GM23338 (cell line): ENCODE measurements at regions not wholly inside any gene's neighbourhood (a gene's known extent, or its start where the extent isn't known, plus 50 kb on each side); places are given as distances from the start of the nearest gene placed in this dataset.

Experiments used
- ATAC-seq: fragments of 200-7000 bp; cut with Tn5 transposase; 3 replicates; pipeline ENCODE4 v1.9.1; 2020
- DNase-seq: peaks from one replicate; pipeline ENCODE4 v3.0.0-alpha.2; 2015; ENCODE audit warnings: low spot score
- H2AFZ ChIP-seq: fragments of 200-600 bp; sonication (generic); 2 replicates; pipeline ENCODE4 v1.8.0; 2016; ENCODE audit warnings: antibody characterized with exemption, mild to moderate bottlenecking, moderate library complexity
- H3F3A ChIP-seq: fragments of 200-600 bp; sonication (generic); replicated peaks from 2 replicates; pipeline ENCODE4 v1.8.0; 2017; ENCODE audit warnings: antibody characterized with exemption, mixed run types, low read depth
- H3K27ac ChIP-seq: fragments of 200-600 bp; sonication (generic); 2 replicates; pipeline ENCODE4 v1.6.1; 2016; ENCODE audit warnings: low read depth
- H3K27me3 ChIP-seq: fragments of 200-600 bp; sonication (generic); 2 replicates; pipeline ENCODE4 v1.8.0; 2016; ENCODE audit warnings: mild to moderate bottlenecking, mixed run types, moderate library complexity; ENCODE audit not compliant: insufficient read depth
- H3K36me3 ChIP-seq: fragments of 200-600 bp; sonication (generic); 2 replicates; pipeline ENCODE4 v1.8.0; 2016; ENCODE audit warnings: mild to moderate bottlenecking; ENCODE audit not compliant: insufficient read depth
- H3K4me1 ChIP-seq: fragments of 200-600 bp; sonication (generic); 2 replicates; pipeline ENCODE4 v1.8.0; 2016; ENCODE audit warnings: mild to moderate bottlenecking, moderate library complexity; ENCODE audit not compliant: insufficient read depth
- H3K4me2 ChIP-seq: fragments of 200-600 bp; sonication (generic); 2 replicates; pipeline ENCODE4 v1.7.1; 2017; ENCODE audit warnings: mixed run types
- H3K4me3 ChIP-seq: fragments of 200-600 bp; sonication (generic); 2 replicates; pipeline ENCODE4 v1.6.1; 2016; ENCODE audit warnings: mixed run types
- H3K79me2 ChIP-seq: fragments of 200-600 bp; sonication (generic); replicated peaks from 2 replicates; pipeline ENCODE4 v1.8.0; 2017; ENCODE audit warnings: mild to moderate bottlenecking; ENCODE audit not compliant: insufficient read depth
- H3K9me2 ChIP-seq: fragments of 200-600 bp; sonication (generic); 2 replicates; pipeline ENCODE4 v1.8.0; 2017; ENCODE audit not compliant: insufficient read depth
- H4K20me1 ChIP-seq: fragments of 200-600 bp; sonication (generic); replicated peaks from 2 replicates; pipeline ENCODE4 v1.8.0; 2017; ENCODE audit warnings: mild to moderate bottlenecking; ENCODE audit not compliant: insufficient read depth
- H3K27ac Mint-ChIP-seq: 2 replicates; pipeline ENCODE4 v1.8.0; 2020; ENCODE audit warnings: inconsistent platforms, mild to moderate bottlenecking, moderate library complexity, mixed read lengths
- H3K27me3 Mint-ChIP-seq: 3 replicates; pipeline ENCODE4 v1.8.0; 2022; ENCODE audit warnings: low read depth, mild to moderate bottlenecking, moderate library complexity, mixed read lengths, inconsistent platforms; ENCODE audit not compliant: insufficient read depth, poor library complexity
- H3K36me3 Mint-ChIP-seq: 3 replicates; pipeline ENCODE4 v1.8.0; 2021; ENCODE audit warnings: low read depth, mild to moderate bottlenecking, inconsistent platforms, moderate library complexity, mixed read lengths
- H3K4me1 Mint-ChIP-seq: 3 replicates; pipeline ENCODE4 v1.8.0; 2020; ENCODE audit warnings: mild to moderate bottlenecking, inconsistent platforms, mixed read lengths
- H3K4me3 Mint-ChIP-seq: 3 replicates; pipeline ENCODE4 v1.8.0; 2021; ENCODE audit warnings: moderate library complexity, mild to moderate bottlenecking, inconsistent platforms, mixed read lengths
- H3K9me3 Mint-ChIP-seq: 3 replicates; pipeline ENCODE4 v1.8.0; 2020; ENCODE audit warnings: moderate library complexity, mild to moderate bottlenecking, inconsistent platforms, mixed read lengths
- CREB1 ChIP-seq: fragments of 250-450 bp; sonication (Bioruptor Pico); IDR thresholded peaks from 2 replicates; pipeline ENCODE4 v1.5.0; 2020; ENCODE audit warnings: low read depth, mild to moderate bottlenecking, moderate library complexity
- CTCF ChIP-seq, 2 experiments: fragments of 200-600 bp in 1 of 2; sonication (generic) in 1 of 2; conservative IDR thresholded peaks; 2 replicates each; pipeline versions ENCODE4 v1.5.1 to v1.6.1; 2016 to 2017; ENCODE audit warnings: antibody characterized with exemption in 2 of 2, low read depth in 2 of 2, mild to moderate bottlenecking in 2 of 2, moderate library complexity in 1 of 2
- EZH2 ChIP-seq: fragments of 200-600 bp; sonication (generic); IDR thresholded peaks from one replicate; pipeline ENCODE4 v1.8.0; 2017; ENCODE audit warnings: antibody characterized with exemption, mild to moderate bottlenecking, low read depth; ENCODE audit not compliant: unreplicated experiment
- JUNB ChIP-seq: IDR thresholded peaks from one replicate; pipeline ENCODE4 v1.6.1; 2016; ENCODE audit warnings: antibody characterized with exemption; ENCODE audit not compliant: unreplicated experiment
- POLR2AphosphoS5 ChIP-seq: IDR thresholded peaks from 2 replicates; pipeline ENCODE4 v1.6.1; 2016; ENCODE audit warnings: antibody characterized with exemption, low read depth
- REST ChIP-seq: IDR thresholded peaks from one replicate; pipeline ENCODE4 v1.6.1; 2018; ENCODE audit warnings: antibody characterized with exemption; ENCODE audit not compliant: unreplicated experiment
- ZNF114 ChIP-seq: fragments of 250-450 bp; sonication (Bioruptor Pico); IDR thresholded peaks from 2 replicates; pipeline ENCODE4 v1.5.0; 2020; ENCODE audit warnings: mild to moderate bottlenecking, moderate library complexity
- TF ChIP-seq, protein P1 (sequence below): IDR thresholded peaks from 2 replicates; pipeline ENCODE4 v1.6.1; 2016; ENCODE audit warnings: antibody characterized with exemption

- H3K9me3 Mint-ChIP-seq = peaks cover 4% of the 10 kb centered on the region; the same call in 2 of the 3 replicates
- Histone ChIP-seq H3K4me3 (peak overlapping the region; percentile 47), H3K36me3 (no peaks in the 10 kb centered on the region), H3K4me2 (peak overlapping the region; percentile 64), H3F3A (no peaks in the 10 kb centered on the region; the same call in 1 of the 2 replicates), H3K79me2 (peaks cover 15% of the 10 kb centered on the region), H3K9me2 (no peaks in the 10 kb centered on the region), H2AFZ (peak overlapping the region; percentile 14; the same call in 1 of the 2 replicates), H4K20me1 (0 out of 2 replicates have a peak, but pooled peaks cover 5% of the 10 kb centered on the region), H3K27me3 (no peaks in the 10 kb centered on the region), H3K4me1 (peaks cover 14% of the 10 kb centered on the region), H3K27ac (no peak overlapping the region)
- no peak for TF ChIP-seq EZH2
- peak; percentile 67; the same call in 1 of the 2 replicates for TF ChIP-seq POLR2AphosphoS5
- TF ChIP-seq, protein P1, sequence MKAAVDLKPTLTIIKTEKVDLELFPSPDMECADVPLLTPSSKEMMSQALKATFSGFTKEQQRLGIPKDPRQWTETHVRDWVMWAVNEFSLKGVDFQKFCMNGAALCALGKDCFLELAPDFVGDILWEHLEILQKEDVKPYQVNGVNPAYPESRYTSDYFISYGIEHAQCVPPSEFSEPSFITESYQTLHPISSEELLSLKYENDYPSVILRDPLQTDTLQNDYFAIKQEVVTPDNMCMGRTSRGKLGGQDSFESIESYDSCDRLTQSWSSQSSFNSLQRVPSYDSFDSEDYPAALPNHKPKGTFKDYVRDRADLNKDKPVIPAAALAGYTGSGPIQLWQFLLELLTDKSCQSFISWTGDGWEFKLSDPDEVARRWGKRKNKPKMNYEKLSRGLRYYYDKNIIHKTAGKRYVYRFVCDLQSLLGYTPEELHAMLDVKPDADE = no peak
- peak overlapping the region; percentile 87 for H3K4me3 Mint-ChIP-seq
- ATAC-seq (peak; percentile 93), DNase-seq (peak; percentile 86)
- H3K27me3 Mint-ChIP-seq = peaks cover 9% of the 10 kb centered on the region
- H3K27ac Mint-ChIP-seq = peak overlapping the region; percentile 65; the same call in 1 of the 2 replicates
- H3K36me3 Mint-ChIP-seq = peaks cover 18% of the 10 kb centered on the region
- H3K4me1 Mint-ChIP-seq = peaks cover 38% of the 10 kb centered on the region
Measured at GRCh38 chr3:176362191-176362731, 835.0 kb downstream of the TBL1XR1 start.

DNA sequence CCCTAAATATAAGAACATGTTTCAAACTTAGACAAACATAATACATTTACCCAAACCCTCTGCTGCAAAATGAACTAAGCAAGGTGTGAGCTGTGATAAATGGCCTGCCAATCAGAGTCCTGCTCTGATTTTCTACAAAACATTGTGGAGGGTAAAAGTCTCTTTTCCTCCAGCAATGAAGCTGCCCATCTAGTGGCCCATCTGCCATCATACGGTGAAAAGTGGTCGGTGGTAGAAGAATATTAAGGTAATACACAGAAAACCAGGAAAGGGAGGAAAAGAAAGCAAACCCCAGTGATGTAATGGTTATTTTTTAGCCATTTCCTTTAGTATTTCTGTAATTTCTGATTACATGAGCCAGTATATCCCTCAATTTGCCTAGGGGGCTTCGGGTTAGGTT is 838.1 kb downstream of the TBL1XR1 start:
- no peaks in the 10 kb centered on the region for H3K9me2 ChIP-seq
- DNase-seq (peak; percentile 46), ATAC-seq (0 out of 3 replicates have a peak, but pooled peaks have one; percentile 5)
- H3K27me3 ChIP-seq = no peaks in the 10 kb centered on the region
- Mint-ChIP-seq H3K27ac (no peak overlapping the region), H3K4me3 (no peak overlapping the region), H3K4me1 (peaks cover 28% of the 10 kb centered on the region), H3K27me3 (peaks cover 9% of the 10 kb centered on the region), H3K9me3 (peaks cover 4% of the 10 kb centered on the region; the same call in 2 of the 3 replicates), H3K36me3 (peaks cover 18% of the 10 kb centered on the region)
- H3K4me2 ChIP-seq = no peak overlapping the region
- no peak for TF ChIP-seq ZNF114 (CRISPR knock-in tag)
- TF ChIP-seq CTCF (conservative IDR thresholded peaks at IDR 0.05; ENCODE audit: low read depth in 2 of 2) = peak; percentile 46 to 54
- H4K20me1 ChIP-seq = no peaks in the 10 kb centered on the region
- H3K4me3 ChIP-seq = no peak overlapping the region
- H3K27ac ChIP-seq = no peak overlapping the region
- no peaks in the 10 kb centered on the region; the same call in 1 of the 2 replicates for H3F3A ChIP-seq
- peaks cover 13% of the 10 kb centered on the region for H3K79me2 ChIP-seq
- peaks cover 14% of the 10 kb centered on the region for H3K4me1 ChIP-seq
- no peaks in the 10 kb centered on the region for H3K36me3 ChIP-seq
- no peak overlapping the region for H2AFZ ChIP-seq

DNA sequence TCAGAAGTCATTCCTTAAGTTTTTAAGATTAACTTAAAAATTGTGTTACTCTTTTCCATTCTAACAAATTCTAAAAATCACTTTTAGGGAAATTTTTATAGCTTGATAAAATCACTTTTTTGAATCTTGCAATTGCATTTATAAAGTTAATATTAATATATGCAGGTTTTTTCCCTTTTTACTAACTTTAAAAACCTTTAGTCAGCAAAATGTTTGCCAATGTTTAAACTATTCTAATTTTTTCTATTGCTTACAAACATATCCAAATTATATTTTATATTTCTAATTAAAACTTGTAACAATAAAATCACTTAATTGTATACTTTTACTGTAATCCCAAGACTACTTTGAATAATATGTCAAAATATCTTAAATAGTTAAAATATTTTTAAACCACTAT is 839.4 kb downstream of the TBL1XR1 start:
- Histone ChIP-seq H3F3A (no peaks in the 10 kb centered on the region; the same call in 1 of the 2 replicates), H2AFZ (no peak overlapping the region), H3K4me2 (no peak overlapping the region), H3K4me3 (no peak overlapping the region), H3K9me2 (no peaks in the 10 kb centered on the region), H4K20me1 (no peaks in the 10 kb centered on the region), H3K4me1 (peaks cover 9% of the 10 kb centered on the region), H3K36me3 (no peaks in the 10 kb centered on the region), H3K27me3 (no peaks in the 10 kb centered on the region), H3K79me2 (peaks cover 13% of the 10 kb centered on the region), H3K27ac (no peak overlapping the region)
- ATAC-seq (no peak), DNase-seq (no peak)
- Mint-ChIP-seq H3K27me3 (peaks cover 7% of the 10 kb centered on the region), H3K36me3 (peaks cover 23% of the 10 kb centered on the region), H3K9me3 (peaks cover 4% of the 10 kb centered on the region; the same call in 2 of the 3 replicates), H3K27ac (no peak overlapping the region), H3K4me3 (no peak overlapping the region), H3K4me1 (peaks cover 27% of the 10 kb centered on the region)
- TF ChIP-seq CREB1 (CRISPR knock-in tag) (no peak), REST (no peak), JUNB (no peak), CTCF (conservative IDR thresholded peaks at IDR 0.05; ENCODE audit: low read depth in 2 of 2) (no peak)
